NCI-H2227 (cell line): ENCODE measurements at regions not wholly inside any gene's neighbourhood (a gene's known extent, or its start where the extent isn't known, plus 50 kb on each side); places are given as distances from the start of the nearest gene placed in this dataset.
"Not testable (repeated sequence)": the region's sequence is repeated elsewhere in the genome, so short reads cannot be mapped to it uniquely, and the experiment has no call there.

Experiments used
- DNase-seq: peaks from one replicate; lab custom pipeline; 2025; ENCODE audit not compliant: unreplicated experiment; lab: John Stamatoyannopoulos, UW

- no peak for DNase-seq
Observed at GRCh38 chr4:8722556-8722955, 130.0 kb downstream of the CPZ start.

- no peak for DNase-seq
Observed at GRCh38 chr4:8721621-8722020, 129.1 kb downstream of the CPZ start.

GRCh38 chr4:8719421-8719820, 126.9 kb downstream of the CPZ start:
- no peak for DNase-seq

- not testable (repeated sequence) for DNase-seq
Observed at GRCh38 chr4:8717470-8717869, 124.9 kb downstream of the CPZ start.

- DNase-seq, result no peak
Observed at GRCh38 chr4:8710946-8711345, 118.4 kb downstream of the CPZ start.

DNA sequence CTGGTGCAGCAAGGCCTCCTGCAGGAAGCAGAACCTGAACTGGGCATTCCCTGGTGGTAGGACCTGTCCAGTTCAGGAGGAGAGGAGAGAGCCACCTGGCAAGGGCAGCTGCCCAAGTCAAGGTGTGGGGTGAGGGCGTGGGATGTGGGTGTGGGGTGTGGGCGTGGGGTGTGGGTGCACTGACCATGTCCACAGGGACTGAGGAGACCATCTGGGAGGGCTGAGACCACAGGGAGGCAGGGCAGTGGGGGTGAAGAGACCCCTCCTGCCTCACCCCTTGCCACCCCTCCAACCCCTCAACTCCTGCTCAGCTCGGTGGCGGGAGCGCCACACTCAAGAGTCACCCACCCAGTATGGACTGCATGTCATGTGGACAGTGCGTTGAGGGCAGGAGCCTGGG, 117.9 kb downstream of the CPZ start:
- DNase-seq, result no peak

GRCh38 chr4:8709729-8710360, 117.3 kb downstream of the CPZ start:
- DNase-seq, result no peak

DNA sequence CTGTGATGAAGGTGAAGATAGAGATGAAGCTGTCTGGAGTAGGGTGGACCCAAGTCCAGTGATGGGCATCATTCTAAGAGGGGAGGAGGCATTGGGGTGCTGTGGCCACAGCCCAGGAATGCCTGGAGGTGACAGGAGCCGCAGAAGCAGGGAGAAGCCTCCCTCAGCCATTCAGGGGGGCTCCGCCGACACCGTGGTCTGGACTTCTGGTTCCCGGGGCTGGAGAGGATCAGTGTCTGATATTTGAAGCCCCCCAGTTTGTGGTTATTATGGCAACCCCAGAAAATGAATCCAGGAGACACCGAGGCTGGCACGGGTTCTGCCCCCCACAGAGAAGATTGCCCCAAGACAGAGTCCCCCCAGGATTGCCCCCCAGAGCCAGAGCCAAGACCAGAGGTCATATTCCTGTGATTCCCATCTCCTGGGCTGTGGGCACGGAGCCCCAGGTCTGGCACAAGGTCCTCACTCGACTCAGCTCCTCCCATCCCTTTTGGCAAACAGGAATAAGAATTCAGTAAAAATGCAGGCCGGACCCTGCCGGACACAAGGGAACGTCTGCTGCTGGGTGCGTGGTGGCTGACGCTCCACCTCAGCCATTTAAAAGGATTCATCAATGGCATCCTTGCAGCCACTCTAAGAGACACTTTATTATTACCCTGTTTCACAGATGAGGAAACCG, 116.6 kb downstream of the CPZ start:
- no peak for DNase-seq

DNA sequence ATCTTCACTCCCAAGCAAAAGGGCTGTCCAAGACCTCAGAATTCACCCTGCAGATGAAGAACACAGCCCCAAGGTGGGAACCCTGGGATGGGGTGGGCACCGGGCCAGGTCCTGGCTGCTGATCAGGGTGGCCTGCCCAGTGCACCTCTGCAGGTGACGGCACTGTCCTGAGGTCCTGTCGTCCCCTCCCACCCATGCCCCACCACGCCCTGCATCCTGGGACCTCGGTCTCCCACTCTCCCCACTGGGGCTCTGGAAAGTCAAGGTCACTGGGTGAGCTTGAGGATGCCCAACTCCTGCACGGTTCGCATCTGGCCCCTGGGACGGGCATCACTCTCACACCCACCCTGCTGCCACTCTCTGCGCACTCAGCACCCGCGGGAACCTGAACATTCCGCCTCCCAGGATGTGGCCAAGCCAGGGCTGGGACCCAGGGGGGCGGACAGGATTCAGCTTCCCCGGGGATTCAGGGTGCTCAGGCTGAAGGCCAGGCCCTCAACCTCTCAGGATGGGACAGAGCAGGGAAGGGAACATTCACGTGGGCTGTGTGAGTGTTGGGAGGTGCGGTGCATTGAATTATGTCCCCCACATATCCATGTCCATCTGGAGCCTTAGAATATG, 115.9 kb downstream of the CPZ start:
- no peak for DNase-seq

GRCh38 chr4:8707045-8707781, 114.6 kb downstream of the CPZ start:
- DNase-seq, result no peak

DNA sequence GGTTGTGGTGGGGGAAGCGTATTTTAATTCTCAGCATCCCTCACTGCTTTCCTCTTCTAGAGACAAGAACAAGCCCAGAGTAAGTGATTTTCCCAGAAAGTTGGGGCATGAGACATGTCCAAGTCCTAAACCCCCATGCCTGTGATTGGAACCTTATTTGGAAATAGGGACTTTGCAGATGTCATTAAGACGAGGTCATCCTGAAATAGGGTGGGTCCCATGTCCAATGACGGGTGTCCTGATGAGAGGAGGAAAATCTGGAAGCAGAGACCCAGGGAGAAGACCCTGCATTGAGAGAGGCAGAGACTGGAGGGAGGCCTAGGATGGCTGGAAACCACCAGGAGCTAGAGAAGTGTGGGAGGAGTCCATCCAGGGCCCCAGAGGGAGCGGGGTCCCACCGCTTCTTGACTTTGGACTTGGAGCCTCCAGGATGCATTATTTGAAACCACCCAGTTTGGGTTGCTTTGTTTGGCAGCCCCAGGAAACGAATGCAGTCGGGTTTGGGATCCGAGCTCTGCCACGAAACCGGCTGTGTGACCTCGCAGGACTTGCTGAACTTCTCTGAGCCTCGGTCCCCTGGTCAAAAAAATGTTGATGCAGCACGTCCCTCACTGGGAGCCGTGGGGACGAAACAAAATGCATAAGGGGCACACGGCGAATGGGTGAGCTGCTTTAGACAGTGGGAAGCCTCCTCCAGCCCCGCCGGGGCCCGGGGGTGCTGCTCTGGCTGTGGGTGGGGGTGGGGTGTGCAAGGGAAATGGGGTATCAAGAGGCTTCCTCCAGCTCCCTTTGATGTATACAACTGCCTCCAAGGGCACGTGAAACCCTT, 113.9 kb downstream of the CPZ start:
- no peak for DNase-seq

GRCh38 chr4:8705161-8706145, 112.9 kb downstream of the CPZ start:
- DNase-seq, result no peak

GRCh38 chr4:8704632-8705031, 112.1 kb downstream of the CPZ start:
- DNase-seq, result no peak

GRCh38 chr4:8703857-8704495, 111.4 kb downstream of the CPZ start:
- DNase-seq, result no peak

DNA sequence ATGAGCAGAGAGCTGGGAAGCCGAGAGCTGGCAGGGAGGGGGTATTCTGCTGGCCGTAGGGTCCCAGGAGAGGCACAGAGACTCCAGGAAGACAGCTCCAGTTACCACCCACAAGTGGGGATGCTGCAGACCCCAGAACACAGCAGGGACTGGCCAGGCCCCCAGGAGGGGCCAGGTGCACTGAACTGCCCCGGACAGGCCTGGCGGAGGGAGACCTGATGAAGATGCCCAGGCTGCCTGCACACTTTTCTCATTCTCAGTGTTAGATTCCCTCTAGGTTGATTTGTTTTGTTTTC, 110.8 kb downstream of the CPZ start:
- DNase-seq, result no peak

DNA sequence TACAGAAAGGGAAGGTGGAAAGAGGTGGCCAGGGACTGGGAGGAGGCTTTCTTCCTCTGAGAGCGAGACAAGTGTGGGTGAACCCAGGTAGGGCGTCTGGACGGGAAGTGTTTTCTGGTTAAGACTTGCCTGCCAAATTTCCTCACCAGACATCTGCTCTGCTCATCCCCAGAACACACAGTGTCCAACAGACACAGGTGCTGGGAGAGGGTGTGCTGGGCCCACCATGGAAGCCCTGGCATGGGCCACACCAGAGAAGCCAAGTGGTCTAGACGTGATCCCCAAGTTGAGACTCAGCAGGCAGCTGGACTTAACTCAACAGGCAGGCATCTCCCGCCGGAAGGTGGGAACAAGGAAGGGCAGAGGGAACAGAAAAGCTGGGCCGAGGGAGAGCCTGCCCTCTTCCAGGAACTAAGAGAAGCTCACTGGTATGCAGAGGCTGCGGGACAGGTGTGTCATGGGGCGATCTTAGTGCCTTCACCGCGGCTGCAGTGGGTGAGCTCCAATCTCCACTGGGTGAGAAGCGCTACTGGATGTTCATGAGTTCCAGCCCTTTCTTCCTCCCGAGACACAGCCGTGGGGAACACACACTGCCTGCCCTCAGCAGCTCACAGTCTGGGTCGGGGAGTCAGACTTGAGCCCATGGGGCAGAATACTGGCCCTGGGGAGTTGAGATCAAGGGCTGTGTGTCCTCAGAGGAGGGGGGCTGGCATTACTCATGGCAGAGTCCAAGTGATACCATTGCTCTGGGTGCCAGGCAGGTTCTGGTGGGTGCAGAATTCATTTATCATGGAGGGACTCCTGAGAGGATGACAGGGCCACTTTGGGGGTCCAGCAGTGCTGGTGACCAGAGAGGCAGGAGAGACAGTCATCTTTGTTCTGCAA, 110.2 kb downstream of the CPZ start:
- DNase-seq, result no peak

DNA sequence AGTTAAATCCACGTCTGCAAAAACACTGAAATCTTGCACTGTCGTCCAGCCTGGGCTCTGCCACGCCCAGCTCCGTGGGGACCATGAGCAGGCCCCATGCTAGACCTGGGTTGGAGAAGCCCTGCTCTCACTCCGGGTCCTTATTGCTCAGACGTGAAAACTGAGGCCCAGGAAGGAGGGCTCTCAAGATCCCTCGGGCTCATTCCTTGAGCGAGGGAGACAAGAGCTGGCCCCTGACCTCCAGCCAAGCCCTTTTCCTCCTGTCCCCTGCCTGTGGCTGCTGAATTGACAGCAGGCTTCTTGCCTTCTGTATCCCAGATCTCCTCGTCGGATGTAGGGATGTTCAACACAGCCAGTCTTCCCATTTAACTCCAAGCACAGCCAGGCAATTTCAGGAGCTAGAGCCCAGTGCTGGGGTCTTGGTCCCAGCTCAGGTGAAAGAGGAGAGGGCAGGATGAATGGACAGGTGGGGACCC, 109.5 kb downstream of the CPZ start:
- DNase-seq, result no peak
